HCT116 (cell line): ENCODE measurements at regions not wholly inside any gene's neighbourhood (a gene's known extent, or its start where the extent isn't known, plus 50 kb on each side); places are given as distances from the start of the nearest gene placed in this dataset.

Source experiments
- ATAC-seq: fragments of 200-7000 bp; cut with Tn5 transposase; 2 replicates; pipeline ENCODE4 v1.9.1; 2020; ENCODE audit warnings: mild to moderate bottlenecking, moderate library complexity
- BruUV-seq: library from RNA; stranded (reverse); fragments of 400-500 nt; replicated peaks from 2 replicates; lab custom pipeline; 2021; lab: Mats Ljungman, UMichigan
- CTCF ChIA-PET: fragments of 300-600 bp; sonication (Branson Sonifier 250); formaldehyde crosslinking; loops from one replicate; lab custom pipeline; 2021; ENCODE audit warnings: antibody characterized with exemption; lab: Charles Lee
- POLR2A ChIA-PET: fragments of 300-600, 350-600 bp; sonication (Branson Sonifier 250); formaldehyde crosslinking; loops from one replicate; lab custom pipeline; 2021; ENCODE audit warnings: antibody characterized with exemption; lab: Charles Lee
- RAD21 ChIA-PET, 2 experiments: fragments of 300-600 bp; sonication (Branson Sonifier 250); formaldehyde crosslinking; loops; one replicate each; lab custom pipeline; 2023; ENCODE audit warnings: low total read pairs in 2 of 2; ENCODE audit not compliant: uncharacterized antibody in 2 of 2, unreplicated experiment in 2 of 2, low non-redundant PET in 1 of 2; lab: Charles Lee
- DNase-seq: peaks from one replicate; pipeline ENCODE4 v3.0.0-alpha.2; 2010; ENCODE audit warnings: low read depth, low spot score
- H2AFZ ChIP-seq: fragments of 200-600 bp; shearing (Covaris generic), sonication (generic); 2 replicates; pipeline ENCODE4 v1.6.1; 2017; ENCODE audit warnings: low read depth, mixed run types, mixed read lengths, antibody characterized with exemption, low read length; ENCODE audit not compliant: poor library complexity, severe bottlenecking
- H3K27ac ChIP-seq: 2 replicates; pipeline ENCODE4 v1.5.1; 2012; ENCODE audit warnings: low read depth, low read length
- H3K27me3 ChIP-seq: fragments of 200-600 bp; sonication (generic); 2 replicates; pipeline ENCODE4 v1.6.1; 2016; ENCODE audit warnings: mixed run types, low read length, mixed read lengths; ENCODE audit not compliant: insufficient read depth
- H3K36me3 ChIP-seq, 2 experiments: fragments of 200-500 bp in 1 of 2; fragments of 200-600 bp in 1 of 2; sonication (Bioruptor generic) in 1 of 2; sonication (generic) in 1 of 2; 2 replicates each; pipeline versions ENCODE4 v1.5.1 to v1.6.1; 2014 to 2016; ENCODE audit warnings: low read length in 2 of 2, inconsistent platforms in 1 of 2, mixed read lengths in 1 of 2, mixed run types in 1 of 2; ENCODE audit not compliant: insufficient read depth in 2 of 2, control insufficient read depth in 1 of 2
- H3K4me1 ChIP-seq, 2 experiments: fragments of 200-600 bp in 1 of 2; sonication (generic) in 1 of 2; 2 replicates each; pipeline versions ENCODE4 v1.5.1 to v1.6.1; 2012 to 2017; ENCODE audit warnings: low read length in 2 of 2, inconsistent platforms in 1 of 2, mild to moderate bottlenecking in 1 of 2, mixed read lengths in 1 of 2, mixed run types in 1 of 2, moderate library complexity in 1 of 2; ENCODE audit not compliant: insufficient read depth in 2 of 2, control insufficient read depth in 1 of 2
- H3K4me2 ChIP-seq: fragments of 200-600 bp; sonication (generic); 2 replicates; pipeline ENCODE4 v1.6.1; 2017; ENCODE audit warnings: mixed run types, low read length, mixed read lengths
- H3K4me3 ChIP-seq, 2 experiments: fragments of 200-600 bp in 1 of 2; sonication (generic) in 1 of 2; replicated peaks in 1 of 2; 2 replicates each; pipeline ENCODE4 v1.5.1; 2011 to 2016; ENCODE audit warnings: low read length in 2 of 2, control low read depth in 1 of 2, low read depth in 1 of 2, mild to moderate bottlenecking in 1 of 2, mixed read lengths in 1 of 2, mixed run types in 1 of 2
- H3K79me2 ChIP-seq: fragments of 200-600 bp; sonication (generic); 2 replicates; pipeline ENCODE4 v1.6.1; 2017; ENCODE audit warnings: mild to moderate bottlenecking, mixed run types, low read length, moderate library complexity, mixed read lengths; ENCODE audit not compliant: insufficient read depth
- H3K9ac ChIP-seq: fragments of 200-600 bp; sonication (generic); 2 replicates; pipeline ENCODE4 v1.6.1; 2016; ENCODE audit warnings: low read length, mixed read lengths
- H3K9me2 ChIP-seq: fragments of 200-600 bp; sonication (generic), shearing (Covaris generic); 2 replicates; pipeline ENCODE4 v1.6.1; 2017; ENCODE audit warnings: mixed run types, mild to moderate bottlenecking, moderate library complexity; ENCODE audit not compliant: insufficient read depth
- H3K9me3 ChIP-seq, 2 experiments: fragments of 200-500 bp in 1 of 2; fragments of 200-600 bp in 1 of 2; sonication (Bioruptor generic) in 1 of 2; sonication (generic) in 1 of 2; 2 replicates each; pipeline ENCODE4 v1.6.1; 2014 to 2017; ENCODE audit warnings: low read length in 2 of 2, mixed read lengths in 2 of 2, inconsistent platforms in 1 of 2, low read depth in 1 of 2, mild to moderate bottlenecking in 1 of 2, mixed run types in 1 of 2, moderate library complexity in 1 of 2; ENCODE audit not compliant: control insufficient read depth in 1 of 2, insufficient read depth in 1 of 2
- H4K20me1 ChIP-seq: fragments of 200-600 bp; sonication (generic), shearing (Covaris generic); 2 replicates; pipeline ENCODE4 v1.6.1; 2017; ENCODE audit warnings: mixed run types, mild to moderate bottlenecking, moderate library complexity; ENCODE audit not compliant: insufficient read depth
- CBX3 ChIP-seq: IDR thresholded peaks from 2 replicates; pipeline ENCODE4 v1.6.1; 2012; ENCODE audit warnings: low read depth
- CEBPB ChIP-seq: IDR thresholded peaks from 2 replicates; pipeline ENCODE4 v1.6.1; 2012; ENCODE audit warnings: low read depth
- EGR1 ChIP-seq: IDR thresholded peaks from 2 replicates; pipeline ENCODE4 v1.6.1; 2012; ENCODE audit warnings: low read depth
- EZH2 ChIP-seq: fragments of 200-600 bp; sonication (generic); IDR thresholded peaks from 2 replicates; pipeline ENCODE4 v1.6.1; 2017; ENCODE audit warnings: antibody characterized with exemption, mixed run types
- FOSL1 ChIP-seq: IDR thresholded peaks from 2 replicates; pipeline ENCODE4 v1.6.1; 2012; ENCODE audit warnings: low read depth
- JUND ChIP-seq: IDR thresholded peaks from 2 replicates; pipeline ENCODE4 v1.6.1; 2012
- POLR2A ChIP-seq: IDR thresholded peaks from 2 replicates; pipeline ENCODE4 v1.7.0; 2011; ENCODE audit warnings: borderline replicate concordance; ENCODE audit not compliant: insufficient read depth, insufficient read length; ENCODE audit errors: extremely low read depth
- RAD21 ChIP-seq: IDR thresholded peaks from 2 replicates; pipeline ENCODE4 v1.6.1; 2012; ENCODE audit warnings: low read depth, mild to moderate bottlenecking
- SIN3A ChIP-seq: IDR thresholded peaks from 2 replicates; pipeline ENCODE4 v1.6.1; 2012; ENCODE audit warnings: low read depth
- SP1 ChIP-seq: IDR thresholded peaks from 2 replicates; pipeline ENCODE4 v1.6.1; 2012; ENCODE audit warnings: low read depth
- SRF ChIP-seq: IDR thresholded peaks from 2 replicates; pipeline ENCODE4 v1.6.1; 2012; ENCODE audit warnings: low read depth
- ZFX ChIP-seq: fragments of 450-650 bp; IDR thresholded peaks from 2 replicates; pipeline ENCODE4 v1.6.1; 2017
- ZNF274 ChIP-seq: fragments of 200-500 bp; sonication (Bioruptor generic); IDR thresholded peaks from 2 replicates; pipeline ENCODE4 v1.6.1; 2014; ENCODE audit warnings: mild to moderate bottlenecking, low read depth, low read length, inconsistent platforms
- intact Hi-C: fragments of 100-400 bp; cut with micrococcal nuclease; formaldehyde crosslinking; loops from 2 replicates; pipeline ENCODE4 v1.10.0; 2022
- TF ChIP-seq, protein P1 (sequence below): IDR thresholded peaks from 2 replicates; pipeline ENCODE4 v1.6.1; 2012; ENCODE audit warnings: low read depth
- TF ChIP-seq, protein P2 (sequence below): IDR thresholded peaks from 2 replicates; pipeline ENCODE4 v1.6.1; 2012
- TF ChIP-seq, protein P3 (sequence below), 3 experiments: fragments of 200-600 bp in 1 of 3; sonication (generic) in 1 of 3; IDR thresholded peaks in 2 of 3; conservative IDR thresholded peaks in 1 of 3; 2 replicates each; pipeline ENCODE4 v1.5.1; 2012 to 2017; ENCODE audit warnings: low read depth in 2 of 3, low read length in 2 of 3, antibody characterized with exemption in 1 of 3, borderline replicate concordance in 1 of 3, control low read depth in 1 of 3, mild to moderate bottlenecking in 1 of 3, mixed read lengths in 1 of 3, mixed run types in 1 of 3, moderate library complexity in 1 of 3; ENCODE audit not compliant: insufficient read depth in 1 of 3

DNA sequence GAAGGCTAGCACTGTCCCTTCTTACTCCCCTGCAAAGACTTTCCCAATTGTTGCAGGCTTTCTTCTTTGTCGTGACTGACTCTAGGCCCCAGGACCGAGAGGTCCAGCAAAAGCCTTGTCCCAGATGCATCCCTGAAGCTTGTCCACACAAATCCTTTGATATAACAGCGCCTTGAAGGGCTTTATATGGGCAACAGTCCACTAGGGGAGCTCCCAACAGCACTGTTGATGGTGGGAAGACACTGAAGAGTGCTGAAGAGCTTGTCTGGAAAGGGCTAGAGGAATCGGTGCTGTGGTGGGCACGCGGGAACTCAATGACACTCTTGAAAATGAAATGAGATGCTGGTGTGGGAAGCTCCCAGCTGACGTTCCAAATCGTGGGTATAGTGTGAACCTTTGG lies 316.1 kb upstream of the CDH4 start:
- TF ChIP-seq, protein P1, sequence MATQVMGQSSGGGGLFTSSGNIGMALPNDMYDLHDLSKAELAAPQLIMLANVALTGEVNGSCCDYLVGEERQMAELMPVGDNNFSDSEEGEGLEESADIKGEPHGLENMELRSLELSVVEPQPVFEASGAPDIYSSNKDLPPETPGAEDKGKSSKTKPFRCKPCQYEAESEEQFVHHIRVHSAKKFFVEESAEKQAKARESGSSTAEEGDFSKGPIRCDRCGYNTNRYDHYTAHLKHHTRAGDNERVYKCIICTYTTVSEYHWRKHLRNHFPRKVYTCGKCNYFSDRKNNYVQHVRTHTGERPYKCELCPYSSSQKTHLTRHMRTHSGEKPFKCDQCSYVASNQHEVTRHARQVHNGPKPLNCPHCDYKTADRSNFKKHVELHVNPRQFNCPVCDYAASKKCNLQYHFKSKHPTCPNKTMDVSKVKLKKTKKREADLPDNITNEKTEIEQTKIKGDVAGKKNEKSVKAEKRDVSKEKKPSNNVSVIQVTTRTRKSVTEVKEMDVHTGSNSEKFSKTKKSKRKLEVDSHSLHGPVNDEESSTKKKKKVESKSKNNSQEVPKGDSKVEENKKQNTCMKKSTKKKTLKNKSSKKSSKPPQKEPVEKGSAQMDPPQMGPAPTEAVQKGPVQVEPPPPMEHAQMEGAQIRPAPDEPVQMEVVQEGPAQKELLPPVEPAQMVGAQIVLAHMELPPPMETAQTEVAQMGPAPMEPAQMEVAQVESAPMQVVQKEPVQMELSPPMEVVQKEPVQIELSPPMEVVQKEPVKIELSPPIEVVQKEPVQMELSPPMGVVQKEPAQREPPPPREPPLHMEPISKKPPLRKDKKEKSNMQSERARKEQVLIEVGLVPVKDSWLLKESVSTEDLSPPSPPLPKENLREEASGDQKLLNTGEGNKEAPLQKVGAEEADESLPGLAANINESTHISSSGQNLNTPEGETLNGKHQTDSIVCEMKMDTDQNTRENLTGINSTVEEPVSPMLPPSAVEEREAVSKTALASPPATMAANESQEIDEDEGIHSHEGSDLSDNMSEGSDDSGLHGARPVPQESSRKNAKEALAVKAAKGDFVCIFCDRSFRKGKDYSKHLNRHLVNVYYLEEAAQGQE = no peak
- TF ChIP-seq RAD21 (no peak), JUND (no peak), SIN3A (no peak)
- ATAC-seq (no peak), DNase-seq (no peak)
- intact Hi-C loops = no loop called here
- no peak overlapping the region for H2AFZ ChIP-seq
- H3K9ac ChIP-seq = no peak overlapping the region
- no peaks in the 10 kb centered on the region for H3K79me2 ChIP-seq
- no peak overlapping the region for H3K27ac ChIP-seq
- no peaks in the 10 kb centered on the region for H3K4me1 ChIP-seq
- BruUV-seq = no TSS peak
- RAD21 ChIA-PET = no interaction called here
- no peaks in the 10 kb centered on the region for H4K20me1 ChIP-seq
- H3K9me3 ChIP-seq = peaks cover 12 to 21% of the 10 kb centered on the region in 2 experiments; a peak in 2 of 4 replicates
- H3K4me2 ChIP-seq = no peak overlapping the region
- no peaks in the 10 kb centered on the region for H3K36me3 ChIP-seq
- H3K9me2 ChIP-seq = no peaks in the 10 kb centered on the region
- POLR2A ChIA-PET = no interaction called here
- H3K4me3 ChIP-seq = no peak overlapping the region
- H3K27me3 ChIP-seq = no peaks in the 10 kb centered on the region
- CTCF ChIA-PET = no interaction called here

DNA sequence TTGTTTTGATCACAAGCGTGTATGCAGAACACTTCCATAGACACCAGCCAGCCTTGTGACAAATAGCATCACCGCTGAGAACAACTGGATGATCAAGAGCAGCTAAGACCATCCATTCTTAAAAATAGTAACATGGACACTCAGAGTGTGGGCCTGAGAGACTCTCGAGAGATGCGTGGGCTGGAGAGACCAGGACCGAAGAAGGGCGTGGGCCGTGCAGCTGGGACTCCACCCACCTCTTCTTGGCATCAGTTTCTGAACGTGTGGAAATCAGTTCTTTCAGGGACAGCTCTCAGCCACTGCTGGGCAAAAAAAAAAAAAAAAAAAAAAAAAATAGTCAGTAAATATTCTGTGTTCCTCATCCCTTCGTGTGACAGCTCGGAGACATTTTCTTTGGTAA lies 314.5 kb upstream of the CDH4 start:
- DNase-seq (no peak), ATAC-seq (no peak)
- no peak overlapping the region for H2AFZ ChIP-seq
- H3K9ac ChIP-seq = no peak overlapping the region
- no peak for TF ChIP-seq ZFX
- TF ChIP-seq JUND = no peak
- TF ChIP-seq SP1 = no peak
- TF ChIP-seq, protein P2, sequence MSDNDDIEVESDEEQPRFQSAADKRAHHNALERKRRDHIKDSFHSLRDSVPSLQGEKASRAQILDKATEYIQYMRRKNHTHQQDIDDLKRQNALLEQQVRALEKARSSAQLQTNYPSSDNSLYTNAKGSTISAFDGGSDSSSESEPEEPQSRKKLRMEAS = no peak
- no peak for TF ChIP-seq ZNF274
- TF ChIP-seq CEBPB = no peak
- TF ChIP-seq, protein P3, sequence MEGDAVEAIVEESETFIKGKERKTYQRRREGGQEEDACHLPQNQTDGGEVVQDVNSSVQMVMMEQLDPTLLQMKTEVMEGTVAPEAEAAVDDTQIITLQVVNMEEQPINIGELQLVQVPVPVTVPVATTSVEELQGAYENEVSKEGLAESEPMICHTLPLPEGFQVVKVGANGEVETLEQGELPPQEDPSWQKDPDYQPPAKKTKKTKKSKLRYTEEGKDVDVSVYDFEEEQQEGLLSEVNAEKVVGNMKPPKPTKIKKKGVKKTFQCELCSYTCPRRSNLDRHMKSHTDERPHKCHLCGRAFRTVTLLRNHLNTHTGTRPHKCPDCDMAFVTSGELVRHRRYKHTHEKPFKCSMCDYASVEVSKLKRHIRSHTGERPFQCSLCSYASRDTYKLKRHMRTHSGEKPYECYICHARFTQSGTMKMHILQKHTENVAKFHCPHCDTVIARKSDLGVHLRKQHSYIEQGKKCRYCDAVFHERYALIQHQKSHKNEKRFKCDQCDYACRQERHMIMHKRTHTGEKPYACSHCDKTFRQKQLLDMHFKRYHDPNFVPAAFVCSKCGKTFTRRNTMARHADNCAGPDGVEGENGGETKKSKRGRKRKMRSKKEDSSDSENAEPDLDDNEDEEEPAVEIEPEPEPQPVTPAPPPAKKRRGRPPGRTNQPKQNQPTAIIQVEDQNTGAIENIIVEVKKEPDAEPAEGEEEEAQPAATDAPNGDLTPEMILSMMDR (IDR thresholded peaks at IDR 0.05 in 2 of 3, conservative IDR thresholded peaks at IDR 0.05 in 1 of 3; ENCODE audit: borderline replicate concordance in 1 of 3, insufficient read depth in 1 of 3, low read depth in 2 of 3, low read length in 2 of 3) = no peak
- TF ChIP-seq EGR1 = no peak
- no peak for TF ChIP-seq CBX3
- TF ChIP-seq RAD21 = no peak
- TF ChIP-seq SRF = no peak
- TF ChIP-seq POLR2A = no peak
- no peak for TF ChIP-seq EZH2
- no peak for TF ChIP-seq FOSL1
- TF ChIP-seq, all 23 proteins: peak for 0
- H3K27me3 ChIP-seq = no peaks in the 10 kb centered on the region
- no peak overlapping the region for H3K4me3 ChIP-seq
- H3K4me1 ChIP-seq = no peaks in the 10 kb centered on the region
- no peak overlapping the region for H3K27ac ChIP-seq
- BruUV-seq = no TSS peak
- H3K4me2 ChIP-seq = no peak overlapping the region
- intact Hi-C loops = no loop called here
- CTCF ChIA-PET = no interaction called here
- no peaks in the 10 kb centered on the region for H3K36me3 ChIP-seq
- H3K9me2 ChIP-seq = no peaks in the 10 kb centered on the region
- peaks cover 7 to 21% of the 10 kb centered on the region in 2 experiments; a peak in 2 of 4 replicates for H3K9me3 ChIP-seq
- RAD21 ChIA-PET = no interaction called here
- H4K20me1 ChIP-seq = no peaks in the 10 kb centered on the region
- H3K79me2 ChIP-seq = no peaks in the 10 kb centered on the region
- POLR2A ChIA-PET = no interaction called here
